ENCODE measurements at regions not wholly inside any gene's neighbourhood (a gene's known extent, or its start where the extent isn't known, plus 50 kb on each side); places are given as distances from the start of the nearest gene placed in this dataset.

GRCh38 chr20:20875716-20876115 lies 163.3 kb upstream of the RALGAPA2 start:
- H3K36me3 ChIP-seq (ENCODE audit: control insufficient read depth in 2 of 2, insufficient read depth in 2 of 2, low read length in 1 of 2): no peaks in the 10 kb centered on the region
- no peak overlapping the region for H3K4me3 ChIP-seq (ENCODE audit: low read depth in 1 of 2, low read length in 2 of 2)
- H3K9me3 ChIP-seq (ENCODE audit: control insufficient read depth in 2 of 2, insufficient read depth in 1 of 2, low read depth in 1 of 2, low read length in 1 of 2): no peaks in the 10 kb centered on the region
- 52 to 65% methylated on average over 7 of the region's 7 CpGs for WGBS, 2 donors
- H3K4me1 ChIP-seq (ENCODE audit: control insufficient read depth in 2 of 2, insufficient read depth in 2 of 2, low read length in 1 of 2): no peaks in the 10 kb centered on the region
- H3K27ac ChIP-seq (ENCODE audit: low read depth in 2 of 2, low read length in 1 of 2): no peak overlapping the region
- H3K27me3 ChIP-seq (ENCODE audit: control insufficient read depth in 1 of 2, insufficient read depth in 2 of 2, low read length in 2 of 2): peaks cover 0 to 3% of the 10 kb centered on the region in 2 donors

- 41 to 48% methylated on average over 9 of the region's 9 CpGs for WGBS, 2 donors
- Histone ChIP-seq H3K27ac (ENCODE audit: low read depth in 2 of 2, low read length in 1 of 2) (no peak overlapping the region), H3K9me3 (ENCODE audit: control insufficient read depth in 2 of 2, insufficient read depth in 1 of 2, low read depth in 1 of 2, low read length in 1 of 2) (no peaks in the 10 kb centered on the region), H3K36me3 (ENCODE audit: control insufficient read depth in 2 of 2, insufficient read depth in 2 of 2, low read length in 1 of 2) (no peaks in the 10 kb centered on the region), H3K4me3 (ENCODE audit: low read depth in 1 of 2, low read length in 2 of 2) (no peak overlapping the region), H3K4me1 (ENCODE audit: control insufficient read depth in 2 of 2, insufficient read depth in 2 of 2, low read length in 1 of 2) (no peaks in the 10 kb centered on the region), H3K27me3 (ENCODE audit: control insufficient read depth in 1 of 2, insufficient read depth in 2 of 2, low read length in 2 of 2) (peaks cover 0 to 3% of the 10 kb centered on the region in 2 donors)
Observed at GRCh38 chr20:20872428-20872827, 160.0 kb upstream of the RALGAPA2 start.

- Histone ChIP-seq H3K4me1 (ENCODE audit: control insufficient read depth in 2 of 2, insufficient read depth in 2 of 2, low read length in 1 of 2) (no peaks in the 10 kb centered on the region), H3K27ac (ENCODE audit: low read depth in 2 of 2, low read length in 1 of 2) (no peak overlapping the region), H3K27me3 (ENCODE audit: control insufficient read depth in 1 of 2, insufficient read depth in 2 of 2, low read length in 2 of 2) (no peaks in the 10 kb centered on the region), H3K9me3 (ENCODE audit: control insufficient read depth in 2 of 2, insufficient read depth in 1 of 2, low read depth in 1 of 2, low read length in 1 of 2) (no peaks in the 10 kb centered on the region), H3K36me3 (ENCODE audit: control insufficient read depth in 2 of 2, insufficient read depth in 2 of 2, low read length in 1 of 2) (no peaks in the 10 kb centered on the region), H3K4me3 (ENCODE audit: low read depth in 1 of 2, low read length in 2 of 2) (no peak overlapping the region)
- WGBS, 2 donors: 83 to 87% methylated on average over 5 of the region's 5 CpGs
Observed at GRCh38 chr20:20869161-20869775, 156.8 kb upstream of the RALGAPA2 start.

GRCh38 chr20:20864351-20865096 lies 152.1 kb upstream of the RALGAPA2 start:
- H3K36me3 ChIP-seq (ENCODE audit: control insufficient read depth in 2 of 2, insufficient read depth in 2 of 2, low read length in 1 of 2): no peaks in the 10 kb centered on the region
- H3K27ac ChIP-seq (ENCODE audit: low read depth in 2 of 2, low read length in 1 of 2): no peak overlapping the region
- WGBS, 2 donors: 57 to 64% methylated on average over 3 of the region's 3 CpGs
- no peak overlapping the region for H3K4me3 ChIP-seq (ENCODE audit: low read depth in 1 of 2, low read length in 2 of 2)
- no peaks in the 10 kb centered on the region for H3K4me1 ChIP-seq (ENCODE audit: control insufficient read depth in 2 of 2, insufficient read depth in 2 of 2, low read length in 1 of 2)
- no peaks in the 10 kb centered on the region for H3K9me3 ChIP-seq (ENCODE audit: control insufficient read depth in 2 of 2, insufficient read depth in 1 of 2, low read depth in 1 of 2, low read length in 1 of 2)
- no peaks in the 10 kb centered on the region for H3K27me3 ChIP-seq (ENCODE audit: control insufficient read depth in 1 of 2, insufficient read depth in 2 of 2, low read length in 2 of 2)

- no peak overlapping the region for H3K27ac ChIP-seq (ENCODE audit: low read depth in 2 of 2, low read length in 1 of 2)
- 20 to 21% methylated on average over 8 of the region's 8 CpGs for WGBS, 2 donors
Observed at GRCh38 chr20:20860078-20860806, 147.8 kb upstream of the RALGAPA2 start.

GRCh38 chr20:20859510-20859909 lies 147.1 kb upstream of the RALGAPA2 start:
- H3K9me3 ChIP-seq (ENCODE audit: control insufficient read depth in 2 of 2, insufficient read depth in 1 of 2, low read depth in 1 of 2, low read length in 1 of 2): no peaks in the 10 kb centered on the region
- H3K4me3 ChIP-seq (ENCODE audit: low read depth in 1 of 2, low read length in 2 of 2): peak overlapping the region in 1 of 2 donors; percentile 9
- no peak overlapping the region for H3K27ac ChIP-seq (ENCODE audit: low read depth in 2 of 2, low read length in 1 of 2)
- H3K4me1 ChIP-seq (ENCODE audit: control insufficient read depth in 2 of 2, insufficient read depth in 2 of 2, low read length in 1 of 2): no peaks in the 10 kb centered on the region
- no peaks in the 10 kb centered on the region for H3K27me3 ChIP-seq (ENCODE audit: control insufficient read depth in 1 of 2, insufficient read depth in 2 of 2, low read length in 2 of 2)
- H3K36me3 ChIP-seq (ENCODE audit: control insufficient read depth in 2 of 2, insufficient read depth in 2 of 2, low read length in 1 of 2): no peaks in the 10 kb centered on the region
- WGBS, 2 donors: 62 to 64% methylated on average over 7 of the region's 7 CpGs

More at GRCh38 chr20:20860078-20860806, 147.8 kb upstream of the RALGAPA2 start:
- Histone ChIP-seq H3K4me3 (ENCODE audit: low read depth in 1 of 2, low read length in 2 of 2) (no peak overlapping the region), H3K27me3 (ENCODE audit: control insufficient read depth in 1 of 2, insufficient read depth in 2 of 2, low read length in 2 of 2) (no peaks in the 10 kb centered on the region), H3K4me1 (ENCODE audit: control insufficient read depth in 2 of 2, insufficient read depth in 2 of 2, low read length in 1 of 2) (no peaks in the 10 kb centered on the region), H3K36me3 (ENCODE audit: control insufficient read depth in 2 of 2, insufficient read depth in 2 of 2, low read length in 1 of 2) (no peaks in the 10 kb centered on the region), H3K9me3 (ENCODE audit: control insufficient read depth in 2 of 2, insufficient read depth in 1 of 2, low read depth in 1 of 2, low read length in 1 of 2) (no peaks in the 10 kb centered on the region)

GRCh38 chr20:20856956-20857355 lies 144.5 kb upstream of the RALGAPA2 start:
- Histone ChIP-seq H3K27me3 (ENCODE audit: control insufficient read depth in 1 of 2, insufficient read depth in 2 of 2, low read length in 2 of 2) (no peaks in the 10 kb centered on the region), H3K4me3 (ENCODE audit: low read depth in 1 of 2, low read length in 2 of 2) (no peak overlapping the region), H3K9me3 (ENCODE audit: control insufficient read depth in 2 of 2, insufficient read depth in 1 of 2, low read depth in 1 of 2, low read length in 1 of 2) (no peaks in the 10 kb centered on the region), H3K27ac (ENCODE audit: low read depth in 2 of 2, low read length in 1 of 2) (no peak overlapping the region), H3K4me1 (ENCODE audit: control insufficient read depth in 2 of 2, insufficient read depth in 2 of 2, low read length in 1 of 2) (no peaks in the 10 kb centered on the region), H3K36me3 (ENCODE audit: control insufficient read depth in 2 of 2, insufficient read depth in 2 of 2, low read length in 1 of 2) (no peaks in the 10 kb centered on the region)
- 54 to 56% methylated on average over 2 of the region's 2 CpGs for WGBS, 2 donors

- 60 to 61% methylated on average over 7 of the region's 7 CpGs for WGBS, 2 donors
- H3K36me3 ChIP-seq (ENCODE audit: control insufficient read depth in 2 of 2, insufficient read depth in 2 of 2, low read length in 1 of 2): no peaks in the 10 kb centered on the region
- no peaks in the 10 kb centered on the region for H3K4me1 ChIP-seq (ENCODE audit: control insufficient read depth in 2 of 2, insufficient read depth in 2 of 2, low read length in 1 of 2)
- H3K4me3 ChIP-seq (ENCODE audit: low read depth in 1 of 2, low read length in 2 of 2): no peak overlapping the region
- no peaks in the 10 kb centered on the region for H3K27me3 ChIP-seq (ENCODE audit: control insufficient read depth in 1 of 2, insufficient read depth in 2 of 2, low read length in 2 of 2)
- no peak overlapping the region for H3K27ac ChIP-seq (ENCODE audit: low read depth in 2 of 2, low read length in 1 of 2)
- no peaks in the 10 kb centered on the region for H3K9me3 ChIP-seq (ENCODE audit: control insufficient read depth in 2 of 2, insufficient read depth in 1 of 2, low read depth in 1 of 2, low read length in 1 of 2)
Observed at GRCh38 chr20:20856306-20856705, 143.9 kb upstream of the RALGAPA2 start.

GRCh38 chr20:20851385-20851784 lies 138.9 kb upstream of the RALGAPA2 start:
- no peaks in the 10 kb centered on the region for H3K27me3 ChIP-seq (ENCODE audit: control insufficient read depth in 1 of 2, insufficient read depth in 2 of 2, low read length in 2 of 2)
- no peak overlapping the region for H3K4me3 ChIP-seq (ENCODE audit: low read depth in 1 of 2, low read length in 2 of 2)
- H3K4me1 ChIP-seq (ENCODE audit: control insufficient read depth in 2 of 2, insufficient read depth in 2 of 2, low read length in 1 of 2): no peaks in the 10 kb centered on the region
- H3K27ac ChIP-seq (ENCODE audit: low read depth in 2 of 2, low read length in 1 of 2): no peak overlapping the region
- H3K36me3 ChIP-seq (ENCODE audit: control insufficient read depth in 2 of 2, insufficient read depth in 2 of 2, low read length in 1 of 2): no peaks in the 10 kb centered on the region
- H3K9me3 ChIP-seq (ENCODE audit: control insufficient read depth in 2 of 2, insufficient read depth in 1 of 2, low read depth in 1 of 2, low read length in 1 of 2): no peaks in the 10 kb centered on the region
- 74 to 85% methylated on average over 1 of the region's 1 CpG for WGBS, 2 donors
